ENCODE measurements at regions not wholly inside any gene's neighbourhood (a gene's known extent, or its start where the extent isn't known, plus 50 kb on each side); places are given as distances from the start of the nearest gene placed in this dataset.
A peak's percentile ranks its signal among the peaks of the same experiment; 100 is the strongest.
"Not testable (repeated sequence)": the region's sequence is repeated elsewhere in the genome, so short reads cannot be mapped to it uniquely, and the experiment has no call there.

DNA sequence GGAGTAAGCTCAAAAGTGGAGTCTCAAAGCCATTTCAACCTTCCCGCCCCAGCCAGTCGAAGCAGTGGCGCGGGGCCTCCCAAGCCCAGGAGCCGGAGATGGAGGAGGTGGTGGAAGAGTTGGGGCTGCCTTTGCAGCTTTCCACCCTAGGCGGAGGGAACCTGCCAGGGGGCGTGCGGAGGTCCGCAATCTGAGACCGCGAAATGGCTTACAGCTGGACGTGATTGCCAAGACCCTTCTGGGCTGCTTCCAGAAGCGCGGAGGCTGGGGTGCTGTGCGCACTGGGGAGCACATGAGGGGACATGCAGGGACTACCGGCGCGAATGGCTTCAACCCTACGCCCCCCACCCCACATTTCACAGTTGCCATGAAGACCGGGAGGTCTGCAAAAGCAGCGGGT, 86.2 kb downstream of the PRR15 start:
- DNase-seq, result no peak

DNA sequence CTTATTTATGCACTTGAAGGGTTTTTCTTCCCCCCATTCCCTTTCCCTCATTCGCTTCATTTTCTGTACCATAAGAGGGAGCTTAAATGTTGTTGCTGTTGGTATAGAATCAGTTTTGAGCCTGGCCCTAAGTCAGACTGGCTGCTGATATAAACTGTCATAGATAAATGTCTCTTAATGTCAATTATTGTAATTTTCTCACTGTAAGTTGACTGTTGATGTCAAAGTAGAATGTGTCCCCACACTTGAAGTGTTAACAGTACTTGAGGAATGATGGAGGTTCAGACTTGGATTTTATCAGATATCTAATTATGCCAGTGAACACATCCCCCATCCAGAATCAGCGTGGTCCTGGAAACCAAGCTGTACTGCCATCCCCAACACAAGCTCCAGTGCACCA, 87.8 kb downstream of the PRR15 start:
- DNase-seq, result no peak

DNA sequence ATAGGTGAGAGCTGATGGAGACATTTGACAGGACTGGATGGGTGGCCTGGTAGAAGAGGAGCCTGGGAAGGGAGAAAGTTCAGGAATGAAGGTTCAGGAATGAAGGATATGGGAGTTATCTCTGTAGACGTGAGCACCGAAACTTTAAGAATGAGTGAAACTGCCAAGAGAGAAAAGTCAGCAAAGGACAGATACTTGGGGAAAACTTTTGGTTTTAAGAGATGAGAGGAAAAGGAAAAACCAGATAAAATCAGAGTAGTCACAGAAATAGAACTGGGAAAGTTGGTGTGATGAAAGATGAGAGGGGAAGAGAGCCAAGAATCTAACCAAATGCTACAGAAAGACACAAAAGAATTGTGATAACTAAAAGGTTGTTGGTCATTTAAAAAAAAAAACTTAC, 88.9 kb downstream of the PRR15 start:
- DNase-seq, result no peak

DNA sequence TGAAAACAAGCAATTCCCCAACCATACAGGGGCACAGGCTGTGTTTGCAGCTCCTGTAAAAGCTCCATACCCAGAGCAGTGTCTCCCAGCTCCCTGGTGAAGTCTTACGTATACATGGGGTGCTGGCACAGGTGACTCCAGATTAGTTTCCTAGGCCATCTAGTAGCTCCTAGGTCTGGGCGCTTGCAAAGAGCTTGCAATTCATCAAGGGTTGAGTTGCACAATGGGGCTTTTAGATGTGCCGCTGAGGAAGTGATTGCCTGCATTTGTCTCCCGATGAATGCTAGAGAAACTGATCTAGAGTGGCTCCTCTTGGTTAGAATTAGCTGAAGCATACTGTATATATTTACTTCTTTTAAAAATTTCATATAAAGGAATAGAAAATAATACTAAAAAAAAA, 90.7 kb downstream of the PRR15 start:
- DNase-seq, result not testable (repeated sequence)

DNA sequence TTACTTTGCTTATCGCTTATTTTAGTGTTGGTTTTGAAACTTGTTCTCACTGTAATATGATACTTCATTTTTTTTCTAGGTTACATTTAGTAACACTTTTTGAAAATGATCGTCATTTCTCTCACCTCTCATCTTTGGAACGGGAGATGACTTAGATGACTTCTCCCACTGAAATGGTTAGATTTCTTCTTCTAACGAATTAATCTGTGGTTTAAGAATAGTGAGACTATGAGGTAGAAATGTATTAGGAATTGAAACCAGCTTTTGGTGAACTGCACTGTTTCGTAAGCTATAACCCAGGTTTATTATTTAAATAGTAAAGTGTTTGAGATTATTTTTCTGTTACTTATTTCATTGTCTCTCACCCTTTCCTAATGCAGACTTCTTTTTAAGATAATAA, 93.7 kb downstream of the PRR15 start:
- DNase-seq, result no peak

DNA sequence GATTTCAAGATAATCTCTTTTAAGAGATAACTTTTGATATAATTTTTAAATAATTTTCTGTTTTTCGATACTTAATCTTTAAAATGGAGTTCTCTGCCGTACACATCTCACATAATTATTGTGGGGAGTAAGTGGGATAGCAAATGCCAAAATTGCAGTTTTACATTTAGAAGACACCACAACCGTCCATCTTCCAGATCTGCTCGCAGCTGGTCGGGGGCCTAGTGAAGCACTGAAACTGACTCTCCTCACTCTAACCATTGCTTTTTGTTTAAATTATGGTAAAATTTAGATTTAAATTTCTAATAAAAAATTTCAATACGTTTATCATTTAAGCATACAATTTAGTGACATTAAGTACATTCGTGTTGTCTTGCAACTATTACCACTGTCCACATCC, 94.2 kb downstream of the PRR15 start:
- DNase-seq, result no peak

DNA sequence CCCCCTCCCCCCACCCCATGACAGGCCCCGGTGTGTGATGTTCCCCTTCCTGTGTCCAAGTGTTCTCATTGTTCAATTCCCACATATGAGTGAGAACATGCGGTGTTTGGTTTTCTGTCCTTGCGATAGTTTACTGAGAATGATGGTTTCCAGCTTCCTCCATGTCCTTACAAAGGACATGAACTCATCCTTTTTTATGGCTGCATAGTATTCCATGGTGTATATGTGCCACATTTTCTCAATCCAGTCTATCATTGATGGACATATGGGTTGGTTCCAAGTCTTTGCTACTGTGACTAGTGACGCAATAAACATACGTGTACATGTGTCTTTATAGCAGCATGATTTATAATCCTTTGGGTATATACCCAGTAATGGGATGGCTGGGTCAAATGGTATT, 95.6 kb downstream of the PRR15 start:
- DNase-seq, result not testable (repeated sequence)

DNA sequence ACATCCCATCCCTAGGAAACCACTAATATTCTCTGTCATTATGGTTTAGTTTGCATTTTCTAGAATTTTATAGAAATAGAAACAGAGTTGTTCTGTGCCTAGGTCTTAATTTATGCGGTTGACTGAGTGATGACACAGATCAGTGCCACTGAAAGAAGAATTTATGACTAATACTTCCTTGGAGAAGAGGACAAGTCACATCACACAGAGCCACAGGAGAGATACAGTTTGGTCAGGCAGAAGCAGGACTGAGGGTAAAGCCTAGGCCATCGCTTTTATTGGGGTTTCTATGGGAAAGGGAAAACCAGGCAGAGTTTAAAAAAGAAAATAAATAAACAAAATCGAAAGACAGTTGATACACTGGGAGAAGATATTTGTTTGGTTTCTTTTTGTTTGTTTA, 99.3 kb downstream of the PRR15 start:
- not testable (repeated sequence) for DNase-seq

DNA sequence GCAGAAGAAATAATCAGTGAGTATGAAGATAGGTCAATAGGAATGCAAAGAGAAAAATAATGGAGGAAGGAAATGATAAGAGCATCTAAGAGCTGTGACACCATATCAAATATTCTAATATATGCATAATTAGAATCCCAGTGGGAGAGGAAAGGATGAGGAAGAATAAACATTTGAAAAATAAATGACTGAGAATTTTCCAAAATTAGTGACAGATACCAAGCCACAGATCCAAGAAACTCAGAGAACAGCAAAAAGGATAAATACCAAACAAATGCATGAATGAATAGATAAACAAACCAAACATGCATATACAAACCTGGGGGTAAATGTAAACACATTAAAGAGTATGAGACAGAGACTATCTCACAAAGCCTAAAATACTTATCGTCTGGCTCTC, 101.4 kb downstream of the PRR15 start:
- not testable (repeated sequence) for DNase-seq

DNA sequence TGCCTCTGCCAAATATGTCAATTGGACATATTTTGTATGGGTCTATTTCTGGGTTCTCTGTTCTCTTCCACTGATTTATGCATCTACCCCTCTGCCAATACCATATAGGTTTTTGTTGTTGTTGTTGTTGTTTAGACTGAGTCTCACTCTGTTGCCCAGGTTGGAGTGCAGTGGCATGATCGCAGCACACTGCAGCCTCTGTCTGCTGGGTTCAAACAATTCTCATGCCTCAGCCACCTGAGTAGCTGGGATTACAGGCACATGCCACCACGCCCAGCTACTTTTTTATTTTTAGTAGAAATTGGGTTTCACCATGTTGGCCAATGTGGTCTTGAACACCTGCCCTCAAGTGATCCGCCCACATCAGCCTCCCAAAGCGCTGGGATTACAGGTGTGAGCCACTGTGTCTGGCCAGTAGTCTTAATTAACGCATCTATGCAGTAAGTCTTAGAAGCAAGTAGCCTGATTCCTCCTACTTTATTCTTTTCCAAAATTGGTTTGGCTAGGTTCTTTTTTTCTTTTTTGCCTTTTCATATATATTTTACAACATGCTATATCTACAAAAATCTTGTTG, 103.5 kb downstream of the PRR15 start:
- DNase-seq, result not testable (repeated sequence)

DNA sequence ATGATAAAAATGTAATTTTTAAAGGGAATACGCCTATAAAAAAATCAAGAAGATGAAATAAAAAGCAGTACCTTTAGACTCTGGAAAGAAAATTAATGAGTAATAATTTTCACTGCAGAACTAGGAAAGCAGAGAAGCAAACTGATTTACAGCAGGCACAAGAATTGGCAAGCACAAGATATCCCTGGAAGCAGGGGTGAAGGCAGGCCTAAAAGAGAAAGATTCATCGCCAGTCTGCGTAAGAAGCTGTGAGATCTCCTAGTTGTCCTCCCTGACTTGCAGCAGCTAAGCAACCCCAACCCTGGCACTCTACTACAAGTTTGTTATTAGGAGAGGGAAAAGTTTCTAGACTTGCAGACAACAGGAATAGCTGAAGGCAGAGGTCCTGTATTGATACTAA, 107.7 kb downstream of the PRR15 start:
- DNase-seq, result not testable (repeated sequence)

DNA sequence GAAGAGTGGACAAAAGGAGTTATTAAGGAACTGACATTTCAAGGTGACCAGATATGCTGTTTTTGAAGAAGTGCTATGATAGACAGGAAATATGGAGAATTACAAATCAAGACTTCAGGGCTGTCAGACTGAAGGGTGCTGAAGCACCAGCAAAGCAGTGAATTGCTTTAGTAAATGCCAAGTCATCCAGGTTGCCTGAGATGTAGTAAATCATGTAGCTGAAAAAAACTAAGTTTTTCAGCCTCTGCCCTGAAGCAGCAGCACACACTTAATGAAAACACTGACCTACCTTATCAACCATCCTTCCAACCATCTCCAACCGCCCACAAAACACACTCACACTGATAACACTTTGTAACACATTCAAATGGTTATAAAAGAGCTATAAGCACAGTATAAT, 110.0 kb downstream of the PRR15 start:
- DNase-seq, result not testable (repeated sequence)

DNA sequence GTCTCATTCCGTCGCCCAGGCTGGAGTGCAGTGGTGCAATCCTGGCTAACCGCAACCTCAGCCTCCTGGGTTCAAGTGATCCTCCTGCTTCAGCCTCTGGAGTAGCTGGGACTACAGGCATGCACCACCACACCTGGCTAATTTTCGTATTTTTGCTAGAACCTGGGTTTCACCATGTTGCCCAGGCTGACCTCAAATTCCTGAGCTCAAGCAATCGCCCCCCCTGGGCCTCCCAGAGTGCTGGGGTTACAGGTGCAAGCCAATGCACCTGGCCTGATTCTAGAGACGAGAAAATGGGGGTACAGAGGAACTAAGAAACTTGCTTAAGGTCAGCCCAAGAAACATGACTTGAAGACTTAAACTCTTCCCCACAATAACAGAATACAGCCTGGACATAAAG, 111.0 kb downstream of the PRR15 start:
- not testable (repeated sequence) for DNase-seq

DNA sequence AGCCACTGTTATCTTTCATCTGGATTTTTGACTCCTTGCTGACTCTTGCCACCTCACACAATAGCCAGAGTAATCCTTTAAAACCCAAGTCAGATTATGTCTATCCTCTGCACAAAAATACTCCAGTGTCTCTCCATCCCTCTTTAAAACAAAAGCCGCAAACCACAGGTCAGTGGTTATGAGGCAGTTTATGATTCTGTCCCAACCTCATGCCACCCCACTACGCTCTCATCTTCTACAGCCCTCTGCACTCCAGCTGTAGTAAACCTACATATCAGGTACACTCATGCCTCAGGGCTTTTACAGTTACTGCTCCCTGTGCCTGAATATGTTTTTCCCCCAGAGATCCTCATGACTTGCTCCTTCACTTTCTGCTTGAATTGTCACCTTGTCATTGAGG, 113.6 kb downstream of the PRR15 start:
- DNase-seq, result not testable (repeated sequence)

DNA sequence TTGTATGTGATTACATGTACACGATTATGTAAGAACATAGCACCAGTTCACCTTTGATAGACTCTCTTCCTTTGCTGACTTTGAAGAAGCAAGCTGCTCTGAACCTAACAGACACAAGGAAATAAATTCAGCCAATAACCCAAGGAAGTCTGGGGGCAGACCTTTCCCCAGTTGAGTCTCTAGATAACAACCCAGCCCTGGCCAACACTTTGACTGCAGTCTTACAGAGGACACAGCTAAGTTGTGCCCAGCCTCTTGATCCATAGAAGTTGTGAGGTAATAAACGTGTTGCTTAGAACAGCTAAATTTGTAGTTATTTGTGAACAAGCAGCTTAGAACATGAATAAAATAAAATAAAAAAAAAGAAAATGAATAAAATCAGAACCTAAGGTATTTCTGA, 116.3 kb downstream of the PRR15 start:
- DNase-seq, result not testable (repeated sequence)

DNA sequence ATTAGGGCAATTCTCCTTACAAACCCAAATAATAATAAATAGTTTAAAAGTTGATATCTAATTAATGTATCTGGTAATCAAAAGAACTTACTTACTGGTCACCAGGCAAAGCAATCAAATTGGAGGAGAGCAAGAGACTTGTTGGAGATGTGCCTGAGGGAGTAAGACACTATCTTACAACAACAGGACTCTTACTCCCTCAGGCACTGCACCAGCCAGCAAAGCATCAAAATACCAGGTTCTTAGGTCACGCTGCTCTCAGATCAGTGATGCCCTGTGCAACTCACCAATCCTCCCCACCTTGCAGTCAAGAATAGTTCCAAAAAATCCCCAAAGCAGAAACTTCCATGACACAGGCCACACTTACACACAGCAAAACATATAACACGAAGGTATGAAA, 117.0 kb downstream of the PRR15 start:
- DNase-seq, result not testable (repeated sequence)

DNA sequence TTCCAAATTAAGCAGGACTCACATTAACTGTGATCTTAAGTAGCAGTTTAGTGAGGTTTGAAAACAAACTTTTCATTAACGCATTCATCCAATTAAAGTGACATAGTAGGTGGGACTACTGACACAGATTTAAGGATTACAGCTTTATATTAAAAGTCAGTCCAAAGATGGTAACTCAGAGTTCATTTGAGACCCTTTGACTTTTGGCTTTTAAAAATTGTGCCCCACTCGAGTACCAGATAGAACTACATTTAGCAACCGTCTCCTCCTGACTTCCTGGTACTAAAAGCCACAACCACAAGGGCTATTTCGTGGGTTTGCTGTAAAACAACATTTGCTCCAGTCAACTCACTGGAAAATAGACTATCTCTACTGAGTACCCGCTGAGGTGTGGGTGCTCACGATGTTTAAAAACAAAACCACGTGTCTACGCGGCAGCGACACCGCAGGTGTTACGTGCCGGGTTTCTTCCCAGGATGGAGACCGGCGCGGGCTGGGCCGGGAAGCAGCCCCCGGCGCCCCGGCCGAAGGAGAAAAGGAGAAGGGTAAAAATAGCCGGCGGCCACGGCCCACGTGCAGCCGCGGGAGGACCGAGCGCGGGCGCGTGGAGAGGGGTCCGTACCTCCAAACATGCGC, 120.6 kb downstream of the PRR15 start:
- DNase-seq, result not testable (repeated sequence)

DNA sequence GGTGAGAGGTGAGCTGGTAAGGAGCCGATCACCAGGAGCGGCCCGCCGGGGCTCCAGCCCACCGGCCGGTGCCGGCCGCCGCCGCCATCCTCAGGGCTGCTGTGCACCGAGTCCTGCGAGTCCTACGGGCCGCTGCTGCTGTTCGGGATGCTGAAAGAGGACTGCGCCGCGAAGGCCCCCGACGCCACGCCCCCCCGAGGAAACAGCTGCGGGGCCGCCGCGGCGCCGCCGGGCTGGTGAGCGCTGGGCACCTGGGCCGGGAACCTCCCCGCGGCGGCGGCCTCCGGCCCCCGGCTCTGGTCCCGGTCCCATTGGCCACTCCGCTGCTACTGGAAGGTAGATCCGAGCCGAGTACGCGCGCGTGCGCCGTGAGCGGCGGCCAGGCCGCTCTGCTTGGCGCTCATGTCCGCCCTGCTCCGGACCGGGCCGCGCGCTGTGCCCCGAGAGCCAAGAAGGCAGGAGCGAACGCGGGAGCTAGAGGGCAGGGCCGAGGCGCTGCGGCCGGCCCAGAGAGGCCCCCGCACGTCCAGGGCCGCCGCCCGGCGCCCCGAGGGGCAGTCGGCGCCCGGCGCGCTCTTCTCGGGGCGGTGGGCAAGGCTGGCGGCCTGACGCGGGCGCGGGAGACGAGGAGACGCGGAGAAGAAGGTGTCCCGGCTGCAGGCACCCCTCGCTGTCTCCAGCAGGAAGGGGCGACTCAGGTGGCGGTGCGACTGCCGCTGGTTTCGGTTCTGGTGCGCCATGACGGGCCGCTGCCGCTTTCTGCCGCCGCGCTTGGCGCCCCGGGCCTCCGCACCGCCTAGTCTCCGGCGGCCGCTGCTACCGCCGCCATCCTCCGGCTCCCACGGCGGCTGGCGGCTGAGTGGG, 121.3 kb upstream of the WIPF3 start:
- peak; percentile 12 for DNase-seq

DNA sequence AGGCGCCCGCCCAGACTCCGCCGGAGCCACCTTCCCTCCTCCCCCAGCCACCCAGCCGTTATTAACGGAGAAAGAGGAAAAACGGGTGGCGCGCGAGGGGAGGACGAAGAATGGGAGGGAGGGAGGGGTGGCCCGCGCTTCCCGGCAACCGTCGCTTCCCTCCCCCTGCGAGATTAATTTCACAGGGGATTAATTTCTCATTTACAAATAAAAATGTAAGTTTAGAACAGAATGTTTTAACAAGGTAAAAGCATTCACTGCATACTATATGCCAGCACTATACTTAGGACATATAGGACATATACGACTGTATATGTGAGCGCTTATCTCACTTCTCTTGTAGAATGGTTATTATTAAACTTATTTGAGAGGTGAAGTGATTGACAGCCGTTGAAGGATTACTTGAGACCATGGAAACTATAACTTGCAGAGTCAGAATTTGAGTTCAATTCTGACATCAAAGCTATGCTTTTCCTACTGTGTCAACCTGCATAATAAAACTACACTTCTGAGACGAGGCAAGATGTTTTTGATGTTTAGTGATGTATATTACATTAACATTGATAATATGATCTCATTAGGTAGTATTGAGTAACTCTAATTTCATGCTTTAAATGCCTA, 120.5 kb upstream of the WIPF3 start:
- DNase-seq, result not testable (repeated sequence)

DNA sequence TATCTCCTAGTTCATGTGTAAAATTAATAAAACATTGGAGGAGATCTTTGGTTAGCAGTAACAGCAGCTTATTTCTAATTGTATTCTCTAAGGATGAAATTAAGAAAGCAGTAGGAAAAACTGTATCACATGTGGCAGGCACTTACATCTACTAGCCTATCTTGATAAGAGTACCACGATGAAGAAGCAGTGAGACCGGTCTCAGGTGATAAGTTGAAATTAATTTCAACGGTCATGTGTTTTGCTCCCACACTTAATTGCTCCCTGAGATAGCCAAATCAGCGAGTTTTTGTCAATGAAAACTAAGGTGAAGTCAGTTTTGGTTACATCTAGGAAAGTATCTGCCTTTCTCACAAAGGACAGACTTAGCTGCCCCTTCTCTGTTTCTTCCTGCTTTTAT, 115.8 kb upstream of the WIPF3 start:
- DNase-seq, result not testable (repeated sequence)

DNA sequence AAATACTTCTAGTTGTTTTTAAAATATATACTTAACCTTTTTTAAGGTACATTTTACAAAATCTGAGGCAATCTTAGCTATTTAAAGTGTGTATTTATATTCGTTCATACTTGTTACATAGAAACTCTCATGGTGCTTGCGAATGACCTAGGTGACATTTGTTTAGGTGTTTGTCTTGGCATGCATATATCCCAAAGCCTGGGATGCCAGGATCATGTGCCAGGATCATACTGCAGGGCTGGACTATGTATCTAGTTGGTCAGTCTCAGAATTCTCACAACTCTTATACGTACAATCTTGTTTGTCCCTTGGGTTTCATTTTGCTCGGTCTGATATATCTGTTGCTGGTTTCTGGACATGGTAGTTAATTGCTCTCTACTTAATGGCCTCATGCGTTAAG, 109.9 kb upstream of the WIPF3 start:
- DNase-seq, result not testable (repeated sequence)

DNA sequence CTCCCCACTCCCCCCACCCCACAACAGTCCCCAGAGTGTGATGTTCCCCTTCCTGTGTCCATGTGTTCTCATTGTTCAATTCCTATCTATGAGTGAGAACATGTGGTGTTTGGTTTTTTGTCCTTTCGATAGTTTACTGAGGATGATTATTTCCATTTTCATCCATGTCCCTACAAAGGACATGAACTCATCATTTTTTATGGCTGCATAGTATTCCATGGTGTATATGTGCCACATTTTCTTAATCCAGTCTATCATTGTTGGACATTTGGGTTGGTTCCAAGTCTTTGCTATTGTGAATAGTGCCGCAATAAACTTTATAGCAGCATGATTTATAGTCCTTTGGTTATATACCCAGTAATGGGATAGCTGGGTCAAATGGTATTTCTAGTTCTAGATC, 106.6 kb upstream of the WIPF3 start:
- DNase-seq, result not testable (repeated sequence)

DNA sequence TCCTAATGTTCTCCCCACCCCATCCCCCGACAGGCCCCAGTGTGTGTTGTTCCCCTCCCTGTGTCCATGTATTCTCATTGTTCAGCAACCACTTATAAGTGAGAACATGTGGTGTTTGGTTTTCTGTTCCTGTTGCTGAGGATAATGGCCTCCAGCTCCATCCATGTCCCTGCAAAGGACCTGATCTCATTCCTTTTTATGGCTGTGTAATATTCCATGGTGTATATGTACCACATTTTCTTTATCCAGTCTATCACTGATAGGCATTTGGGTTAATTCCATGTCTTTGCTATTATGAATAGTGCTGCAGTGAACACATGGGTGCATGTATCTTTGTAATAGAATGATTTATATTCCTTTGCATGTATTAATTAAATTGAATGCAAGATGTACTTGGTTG, 104.8 kb upstream of the WIPF3 start:
- DNase-seq, result not testable (repeated sequence)
